ENCODE measurements at regions not wholly inside any gene's neighbourhood (a gene's known extent, or its start where the extent isn't known, plus 50 kb on each side); places are given as distances from the start of the nearest gene placed in this dataset.

GRCh38 chr1:194068446-194069167 is 882.2 kb upstream of the B3GALT2 start:
- Histone ChIP-seq H3K4me3 (no peak overlapping the region), H3K4me2 (no peak overlapping the region), H3K9me3 (no peaks in the 10 kb centered on the region), H3K27ac (no peak overlapping the region), H3K4me1 (no peaks in the 10 kb centered on the region)
- no peak for ATAC-seq
- ChIA-PET POLR2A (no interaction called here), CTCF (no interaction called here)
- FAIRE-seq, result no peak
- no peak for TF ChIP-seq CHD4 (IDR thresholded peaks at IDR 0.05; ENCODE audit: borderline replicate concordance)
- TF ChIP-seq RARB (CRISPR knock-in tag; IDR thresholded peaks at IDR 0.05), result no peak
- no peak for TF ChIP-seq ZC3H11A (IDR thresholded peaks at IDR 0.05)
- no peak for TF ChIP-seq EHMT2 (IDR thresholded peaks at IDR 0.05; ENCODE audit: low read depth)
- no peak for TF ChIP-seq SMC3 (IDR thresholded peaks at IDR 0.05)
- no peak for TF ChIP-seq ESRRA (IDR thresholded peaks at IDR 0.05; ENCODE audit: borderline replicate concordance, low read length)
- no peak for TF ChIP-seq FOSB (CRISPR knock-in tag; IDR thresholded peaks at IDR 0.05)
- TF ChIP-seq PBX3 (IDR thresholded peaks at IDR 0.05), result no peak
- no peak for TF ChIP-seq MAX (IDR thresholded peaks at IDR 0.05)
- TF ChIP-seq KDM1A (IDR thresholded peaks at IDR 0.05; ENCODE audit: low read depth), result no peak
- WGBS (ENCODE audit: missing lambda C conversion rate), result 50% methylated on average over 5 of the region's 5 CpGs
- DNase-seq (ENCODE audit: low read depth in 1 of 2, low spot score in 1 of 2), result no peak

GRCh38 chr1:194067772-194068171 is 881.4 kb upstream of the B3GALT2 start:
- no peaks in the 10 kb centered on the region for H3K4me1 ChIP-seq
- H3K9me3 ChIP-seq, result no peaks in the 10 kb centered on the region
- POLR2A ChIA-PET, result no interaction called here
- no peak for FAIRE-seq
- ATAC-seq, result no peak
- no peak overlapping the region for H3K4me2 ChIP-seq
- no peak for TF ChIP-seq FOXS1 (CRISPR knock-in tag; IDR thresholded peaks at IDR 0.05)
- no peak for TF ChIP-seq RARB (CRISPR knock-in tag; IDR thresholded peaks at IDR 0.05)
- TF ChIP-seq HMGXB4 (CRISPR knock-in tag; IDR thresholded peaks at IDR 0.05; ENCODE audit: borderline replicate concordance), result no peak
- TF ChIP-seq ZFP36 (IDR thresholded peaks at IDR 0.05; ENCODE audit: borderline replicate concordance, partially characterized antibody), result no peak
- TF ChIP-seq FOSL2 (IDR thresholded peaks at IDR 0.05), result no peak
- TF ChIP-seq FOSL2 (CRISPR knock-in tag; IDR thresholded peaks at IDR 0.05), result no peak
- TF ChIP-seq KDM1A (IDR thresholded peaks at IDR 0.05; ENCODE audit: low read depth), result no peak
- no peak for TF ChIP-seq GATA3 (IDR thresholded peaks at IDR 0.05; ENCODE audit: borderline replicate concordance)
- no peak for TF ChIP-seq RAD21 (conservative IDR thresholded peaks at IDR 0.05 in 1 of 2, IDR thresholded peaks at IDR 0.05 in 1 of 2)
- no peak for TF ChIP-seq CEBPB (IDR thresholded peaks at IDR 0.05)
- no peak for TF ChIP-seq HOXB5 (CRISPR knock-in tag; IDR thresholded peaks at IDR 0.05)
- TF ChIP-seq TP53 (CRISPR knock-in tag; IDR thresholded peaks at IDR 0.05), result no peak
- TF ChIP-seq PBX3 (IDR thresholded peaks at IDR 0.05), result no peak
- no peak for TF ChIP-seq HES2 (IDR thresholded peaks at IDR 0.05)
- no peak for TF ChIP-seq POLR2AphosphoS2 (conservative IDR thresholded peaks at IDR 0.05; ENCODE audit: low read length)
- no peak for TF ChIP-seq CBX8 (IDR thresholded peaks at IDR 0.05)
- no peak for TF ChIP-seq ZC3H11A (IDR thresholded peaks at IDR 0.05)
- TF ChIP-seq SMC3 (IDR thresholded peaks at IDR 0.05), result no peak
- TF ChIP-seq CTCF (IDR thresholded peaks at IDR 0.05), result no peak
- no peak overlapping the region for H3K4me3 ChIP-seq
- no peak overlapping the region for H3K27ac ChIP-seq
- WGBS (ENCODE audit: missing lambda C conversion rate), result 58% methylated on average over 2 of the region's 2 CpGs
- CTCF ChIA-PET, result no interaction called here
- no peak for DNase-seq (ENCODE audit: low read depth in 1 of 2, low spot score in 1 of 2)

Data from A549 (cell line).